ENCODE measurements at regions not wholly inside any gene's neighbourhood (a gene's known extent, or its start where the extent isn't known, plus 50 kb on each side); places are given as distances from the start of the nearest gene placed in this dataset.

GRCh38 chr14:84131924-84132323, 1398.0 kb upstream of the FLRT2 start:
- DNase-seq: no peak

GRCh38 chr14:84144166-84144565, 1385.8 kb upstream of the FLRT2 start:
- DNase-seq: no peak

GRCh38 chr14:84152452-84152851, 1377.5 kb upstream of the FLRT2 start:
- DNase-seq: no peak

- no peak for DNase-seq
Measured at GRCh38 chr14:84162633-84163032, 1367.3 kb upstream of the FLRT2 start.

GRCh38 chr14:84167026-84167425, 1362.9 kb upstream of the FLRT2 start:
- no peak for DNase-seq

GRCh38 chr14:84180336-84180735, 1349.6 kb upstream of the FLRT2 start:
- no peak for DNase-seq

GRCh38 chr14:84181072-84181471, 1348.9 kb upstream of the FLRT2 start:
- no peak for DNase-seq

GRCh38 chr14:84195514-84195913, 1334.4 kb upstream of the FLRT2 start:
- DNase-seq: no peak

GRCh38 chr14:84197704-84198103, 1332.2 kb upstream of the FLRT2 start:
- no peak for DNase-seq

- DNase-seq: no peak
Measured at GRCh38 chr14:84202486-84202885, 1327.5 kb upstream of the FLRT2 start.

GRCh38 chr14:84203896-84204295, 1326.0 kb upstream of the FLRT2 start:
- no peak for DNase-seq

GRCh38 chr14:84208451-84208850, 1321.5 kb upstream of the FLRT2 start:
- no peak for DNase-seq

- no peak for DNase-seq
Measured at GRCh38 chr14:84209031-84209430, 1320.9 kb upstream of the FLRT2 start.

GRCh38 chr14:84217066-84217465, 1312.9 kb upstream of the FLRT2 start:
- DNase-seq: no peak

GRCh38 chr14:84225268-84225667, 1304.7 kb upstream of the FLRT2 start:
- DNase-seq: no peak

GRCh38 chr14:84228702-84229101, 1301.2 kb upstream of the FLRT2 start:
- no peak for DNase-seq

- no peak for DNase-seq
Measured at GRCh38 chr14:84234281-84234680, 1295.7 kb upstream of the FLRT2 start.

- DNase-seq: no peak
Measured at GRCh38 chr14:84236290-84236689, 1293.7 kb upstream of the FLRT2 start.

- no peak for DNase-seq
Measured at GRCh38 chr14:84237881-84238280, 1292.1 kb upstream of the FLRT2 start.

- DNase-seq: no peak
Measured at GRCh38 chr14:84247693-84248092, 1282.3 kb upstream of the FLRT2 start.

GRCh38 chr14:84250893-84251292, 1279.1 kb upstream of the FLRT2 start:
- no peak for DNase-seq

- no peak for DNase-seq
Measured at GRCh38 chr14:84251411-84252115, 1278.4 kb upstream of the FLRT2 start.

- no peak for DNase-seq
Measured at GRCh38 chr14:84252706-84253105, 1277.2 kb upstream of the FLRT2 start.

GRCh38 chr14:84253326-84253725, 1276.6 kb upstream of the FLRT2 start:
- DNase-seq: no peak

- no peak for DNase-seq
Measured at GRCh38 chr14:84254290-84254689, 1275.7 kb upstream of the FLRT2 start.

All from suppressor macrophage treated with lipopolysaccharide for 1 hour (primary cell).